ENCODE measurements at regions not wholly inside any gene's neighbourhood (a gene's known extent, or its start where the extent isn't known, plus 50 kb on each side); places are given as distances from the start of the nearest gene placed in this dataset.

DNA sequence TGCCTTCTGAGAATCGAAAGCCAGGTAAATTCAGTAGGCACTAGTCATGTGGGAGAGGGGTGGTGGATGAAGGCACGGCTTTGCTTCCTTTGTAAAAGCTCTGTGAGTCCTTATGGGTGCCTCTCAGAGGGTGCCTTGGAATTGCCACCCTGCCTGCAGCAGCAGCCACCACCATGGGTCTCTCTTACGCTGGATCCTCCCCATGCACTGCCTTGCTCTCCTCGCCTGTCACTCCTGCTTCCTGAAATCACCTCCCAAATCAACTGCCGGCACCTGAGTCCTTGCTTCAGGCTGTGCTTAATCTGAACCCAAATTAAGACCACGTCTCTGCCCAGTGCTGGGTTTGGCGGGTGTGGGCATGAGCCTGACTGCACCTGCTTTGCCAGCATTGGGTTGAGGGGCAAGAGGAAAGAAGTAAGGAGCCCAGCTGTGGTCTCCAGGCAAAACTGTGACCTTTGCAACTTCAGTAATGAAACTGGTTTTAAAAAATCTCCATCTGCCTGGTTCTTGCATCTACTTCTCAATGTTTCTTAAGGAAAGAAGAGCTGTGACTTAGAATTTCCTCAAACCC lies 55.9 kb upstream of the CLMN start:
- Histone ChIP-seq H3K9me3 (no peaks in the 10 kb centered on the region), H3K27ac (no peak overlapping the region), H3K4me3 (no peak overlapping the region), H3K9ac (ENCODE audit: low read depth in 2 of 2, low read length in 2 of 2) (no peak overlapping the region), H3K4me1 (no peaks in the 10 kb centered on the region), H3K27me3 (no peaks in the 10 kb centered on the region), H3K36me3 (no peaks in the 10 kb centered on the region)
- TF ChIP-seq, protein P1, sequence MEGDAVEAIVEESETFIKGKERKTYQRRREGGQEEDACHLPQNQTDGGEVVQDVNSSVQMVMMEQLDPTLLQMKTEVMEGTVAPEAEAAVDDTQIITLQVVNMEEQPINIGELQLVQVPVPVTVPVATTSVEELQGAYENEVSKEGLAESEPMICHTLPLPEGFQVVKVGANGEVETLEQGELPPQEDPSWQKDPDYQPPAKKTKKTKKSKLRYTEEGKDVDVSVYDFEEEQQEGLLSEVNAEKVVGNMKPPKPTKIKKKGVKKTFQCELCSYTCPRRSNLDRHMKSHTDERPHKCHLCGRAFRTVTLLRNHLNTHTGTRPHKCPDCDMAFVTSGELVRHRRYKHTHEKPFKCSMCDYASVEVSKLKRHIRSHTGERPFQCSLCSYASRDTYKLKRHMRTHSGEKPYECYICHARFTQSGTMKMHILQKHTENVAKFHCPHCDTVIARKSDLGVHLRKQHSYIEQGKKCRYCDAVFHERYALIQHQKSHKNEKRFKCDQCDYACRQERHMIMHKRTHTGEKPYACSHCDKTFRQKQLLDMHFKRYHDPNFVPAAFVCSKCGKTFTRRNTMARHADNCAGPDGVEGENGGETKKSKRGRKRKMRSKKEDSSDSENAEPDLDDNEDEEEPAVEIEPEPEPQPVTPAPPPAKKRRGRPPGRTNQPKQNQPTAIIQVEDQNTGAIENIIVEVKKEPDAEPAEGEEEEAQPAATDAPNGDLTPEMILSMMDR (IDR thresholded peaks at IDR 0.05), result no peak
- no peak for DNase-seq
- intact Hi-C loops (cut with DNase I), result no loop called here

- TF ChIP-seq, protein P1 (IDR thresholded peaks at IDR 0.05), result no peak
- no peaks in the 10 kb centered on the region for H3K4me1 ChIP-seq
- H3K27ac ChIP-seq, result no peak overlapping the region
- no peak for DNase-seq
- intact Hi-C loops (cut with DNase I), result no loop called here
- H3K9me3 ChIP-seq, result no peaks in the 10 kb centered on the region
- H3K36me3 ChIP-seq, result no peaks in the 10 kb centered on the region
- H3K27me3 ChIP-seq, result no peaks in the 10 kb centered on the region
- H3K9ac ChIP-seq (ENCODE audit: low read depth in 2 of 2, low read length in 2 of 2), result no peak overlapping the region
- no peak overlapping the region for H3K4me3 ChIP-seq
Observed at GRCh38 chr14:95374239-95374997, 54.7 kb upstream of the CLMN start.

DNA sequence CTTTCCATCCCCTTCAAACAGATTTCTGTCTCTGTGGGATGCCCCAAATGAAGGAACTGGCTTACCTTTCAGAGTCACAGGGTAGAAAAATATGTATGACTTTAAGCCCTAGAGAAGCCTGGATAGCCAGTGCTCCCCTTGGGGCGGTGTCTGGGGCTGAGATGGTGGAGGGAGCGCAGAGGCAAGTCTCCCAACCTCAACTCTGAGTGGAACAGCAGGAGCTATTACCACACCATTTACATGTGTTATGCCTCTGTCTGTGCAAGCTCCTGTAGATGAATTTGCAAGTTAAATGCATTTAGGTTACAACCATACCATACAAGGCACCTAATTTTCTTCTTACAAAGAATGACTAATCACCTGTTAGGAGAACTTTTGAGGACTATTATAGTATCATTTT lies 50.4 kb upstream of the CLMN start:
- Histone ChIP-seq H3K27ac (no peak overlapping the region), H3K9me3 (no peaks in the 10 kb centered on the region), H3K4me3 (no peak overlapping the region), H3K4me1 (no peaks in the 10 kb centered on the region), H3K9ac (ENCODE audit: low read depth in 2 of 2, low read length in 2 of 2) (no peak overlapping the region), H3K27me3 (no peaks in the 10 kb centered on the region), H3K36me3 (no peaks in the 10 kb centered on the region)
- DNase-seq, result no peak
- TF ChIP-seq, protein P1 (IDR thresholded peaks at IDR 0.05), result no peak
- intact Hi-C loops (cut with DNase I), result no loop called here

Measured in colonic mucosa (tissue), 4 donors.